CD8-positive, alpha-beta memory T cell (primary cell): ENCODE measurements at regions not wholly inside any gene's neighbourhood (a gene's known extent, or its start where the extent isn't known, plus 50 kb on each side); places are given as distances from the start of the nearest gene placed in this dataset.

Experiments
- CTCF ChIA-PET: fragments of 350-600 bp; sonication (Branson Sonifier 250); formaldehyde crosslinking; loops from one replicate; lab custom pipeline; 2021; ENCODE audit warnings: antibody characterized with exemption; lab: Charles Lee
- POLR2A ChIA-PET: fragments of 350-600 bp; sonication (Branson Sonifier 250); formaldehyde crosslinking; loops from one replicate; lab custom pipeline; 2021; ENCODE audit warnings: antibody characterized with exemption; lab: Charles Lee
- DNase-seq, 5 donors: peaks; one replicate each; pipeline versions ENCODE4 v3.0.0 to v3.0.0-alpha.2; 2020 to 2022; ENCODE audit warnings: mixed read lengths in 1 of 5
- H3K27ac ChIP-seq: one replicate; pipeline ENCODE4 v1.7.0; 2013; ENCODE audit warnings: low read depth, mild to moderate bottlenecking, low read length, moderate library complexity
- H3K27me3 ChIP-seq: 2 replicates; pipeline ENCODE4 v1.7.0; 2013; ENCODE audit warnings: low read length, mild to moderate bottlenecking; ENCODE audit not compliant: insufficient read depth, poor library complexity, severe bottlenecking
- H3K36me3 ChIP-seq: 2 replicates; pipeline ENCODE4 v1.7.0; 2013; ENCODE audit warnings: mild to moderate bottlenecking, low read length, moderate library complexity; ENCODE audit not compliant: insufficient read depth
- H3K4me1 ChIP-seq: 2 replicates; pipeline ENCODE4 v1.7.0; 2013; ENCODE audit warnings: mild to moderate bottlenecking, low read length, moderate library complexity; ENCODE audit not compliant: insufficient read depth
- H3K4me3 ChIP-seq: 2 replicates; pipeline ENCODE4 v1.7.0; 2013; ENCODE audit warnings: mild to moderate bottlenecking, low read length
- H3K9me3 ChIP-seq: 2 replicates; pipeline ENCODE4 v1.7.0; 2013; ENCODE audit warnings: mild to moderate bottlenecking, low read length
- H3K27ac Mint-ChIP-seq, 8 donors: one replicate each; pipeline ENCODE4 v1.8.0; 2020 to 2021; ENCODE audit warnings: mixed read lengths in 8 of 8, mild to moderate bottlenecking in 6 of 8, inconsistent platforms in 3 of 8, moderate library complexity in 3 of 8
- H3K27me3 Mint-ChIP-seq, 2 donors: one replicate each; pipeline ENCODE4 v1.8.0; 2020 to 2021; ENCODE audit warnings: mixed read lengths in 2 of 2, mild to moderate bottlenecking in 1 of 2, moderate library complexity in 1 of 2
- H3K36me3 Mint-ChIP-seq, 3 donors: one replicate each; pipeline ENCODE4 v1.8.0; 2020 to 2021; ENCODE audit warnings: mixed read lengths in 3 of 3, inconsistent platforms in 1 of 3, mild to moderate bottlenecking in 1 of 3
- H3K4me1 Mint-ChIP-seq, 3 donors: one replicate each; pipeline ENCODE4 v1.8.0; 2020 to 2021; ENCODE audit warnings: mixed read lengths in 3 of 3, inconsistent platforms in 1 of 3, mild to moderate bottlenecking in 1 of 3
- H3K4me3 Mint-ChIP-seq, 7 donors: one replicate each; pipeline ENCODE4 v1.8.0; 2020 to 2021; ENCODE audit warnings: mixed read lengths in 7 of 7, mild to moderate bottlenecking in 6 of 7, moderate library complexity in 4 of 7, inconsistent platforms in 2 of 7
- H3K9me3 Mint-ChIP-seq, 5 donors: one replicate each; pipeline ENCODE4 v1.8.0; 2020 to 2022; ENCODE audit warnings: mixed read lengths in 5 of 5, mild to moderate bottlenecking in 3 of 5, moderate library complexity in 2 of 5, inconsistent platforms in 1 of 5

DNA sequence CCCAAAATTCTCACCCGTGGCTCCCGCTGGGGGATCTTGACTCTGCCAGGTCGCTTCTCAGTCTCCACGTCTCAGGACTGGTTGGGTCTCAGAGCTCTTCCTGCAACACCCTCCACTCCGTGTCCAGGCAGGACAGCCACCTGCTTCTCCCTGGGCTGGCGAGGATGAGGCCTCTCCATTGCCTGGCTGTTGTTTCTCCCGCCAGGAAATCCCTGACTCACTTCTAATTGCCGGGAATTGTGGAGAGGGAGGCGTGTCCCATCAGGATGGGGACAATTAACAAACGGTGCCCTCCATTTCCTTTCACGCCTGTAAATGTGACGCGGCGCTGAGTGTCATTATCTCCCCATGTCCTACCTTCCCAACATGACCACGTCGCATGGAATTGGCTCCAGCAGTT, 204.5 kb downstream of the RBFOX3 start:
- Mint-ChIP-seq H3K9me3 (peaks cover 0 to 2% (median 0%) of the 10 kb centered on the region in 5 donors), H3K4me1 (peaks cover 2% of the 10 kb centered on the region in 3 donors), H3K27me3 (peaks cover 32 to 55% of the 10 kb centered on the region in 2 donors), H3K36me3 (no peaks in the 10 kb centered on the region), H3K27ac (no peak overlapping the region), H3K4me3 (no peak overlapping the region)
- Histone ChIP-seq H3K9me3 (no peaks in the 10 kb centered on the region), H3K36me3 (no peaks in the 10 kb centered on the region), H3K4me3 (no peak overlapping the region), H3K27me3 (no peaks in the 10 kb centered on the region), H3K4me1 (no peaks in the 10 kb centered on the region), H3K27ac (no peak overlapping the region)
- ChIA-PET CTCF (no interaction called here), POLR2A (no interaction called here)
- no peak for DNase-seq

DNA sequence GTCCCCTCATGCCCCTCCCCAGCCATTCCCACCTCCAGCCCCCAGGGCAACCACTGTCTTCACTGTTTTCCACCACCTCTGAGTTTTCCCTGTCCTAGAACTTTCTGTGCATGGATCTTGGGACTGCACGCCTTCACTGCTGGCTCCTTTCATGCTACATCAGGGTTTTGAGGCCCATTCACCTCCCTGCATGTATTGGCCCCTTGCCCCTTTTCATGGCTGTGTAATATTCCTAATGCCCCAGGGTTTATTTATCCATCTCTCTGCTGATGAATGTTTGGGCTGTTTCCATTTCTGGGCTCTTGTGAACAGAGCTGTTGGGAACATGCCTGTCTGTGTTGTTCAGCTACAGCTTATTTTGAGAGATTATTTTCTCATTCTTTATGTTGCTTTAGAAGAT, 205.0 kb downstream of the RBFOX3 start:
- Histone ChIP-seq H3K4me3 (no peak overlapping the region), H3K27ac (no peak overlapping the region), H3K9me3 (no peaks in the 10 kb centered on the region), H3K36me3 (no peaks in the 10 kb centered on the region), H3K27me3 (no peaks in the 10 kb centered on the region), H3K4me1 (peaks cover 2% of the 10 kb centered on the region)
- no peak overlapping the region for H3K27ac Mint-ChIP-seq
- peaks cover 0 to 2% (median 0%) of the 10 kb centered on the region in 5 donors for H3K9me3 Mint-ChIP-seq
- peaks cover 7% of the 10 kb centered on the region in 3 donors for H3K4me1 Mint-ChIP-seq
- ChIA-PET CTCF (interaction anchor here (1.2 to 2.2 kb wide), 2 partner anchors 12 to 14 kb away, joined by 5 to 6 read pairs; no protein-coding TSS in a partner anchor), POLR2A (no interaction called here)
- no peak overlapping the region for H3K4me3 Mint-ChIP-seq
- DNase-seq: no peak
- peaks cover 37 to 60% of the 10 kb centered on the region in 2 donors for H3K27me3 Mint-ChIP-seq
- no peaks in the 10 kb centered on the region for H3K36me3 Mint-ChIP-seq

DNA sequence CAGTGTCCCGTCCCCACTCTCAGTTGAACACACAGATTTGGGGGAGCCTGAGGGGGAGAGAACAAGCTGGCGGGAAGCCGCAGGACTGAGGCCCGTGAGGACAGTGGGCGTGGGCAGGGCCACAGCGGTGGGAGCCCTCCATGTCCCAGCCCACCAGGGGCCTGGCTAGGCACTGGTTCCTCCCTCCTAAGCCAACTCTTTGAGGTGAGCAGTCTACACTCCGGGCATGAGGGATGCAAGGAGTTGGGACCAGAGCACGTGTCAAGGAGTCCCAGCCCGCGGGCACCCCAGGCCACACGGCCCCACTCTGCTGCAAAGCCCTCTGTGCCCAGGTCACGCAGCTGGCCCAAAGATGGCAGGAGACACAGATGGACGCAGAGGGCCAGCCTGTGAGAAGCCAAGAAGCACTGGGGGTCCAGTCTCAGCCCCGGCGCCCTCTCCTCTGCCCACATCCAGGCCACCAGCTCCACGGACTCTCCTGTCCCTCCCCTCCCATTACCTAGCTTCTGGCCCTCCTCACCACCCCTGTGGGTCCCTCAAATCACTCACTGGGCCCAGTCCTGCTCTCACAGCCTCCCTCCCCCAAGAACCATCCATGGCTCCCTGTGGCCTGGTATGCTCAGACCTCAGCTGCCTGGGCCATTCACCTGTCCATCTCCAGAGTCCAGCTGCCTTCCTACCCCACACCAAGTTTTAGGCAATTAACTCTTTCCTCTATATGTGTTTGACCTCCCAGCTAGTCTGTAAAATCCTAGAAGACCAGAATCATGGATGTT, 206.5 kb downstream of the RBFOX3 start:
- H3K27ac Mint-ChIP-seq: no peak overlapping the region
- H3K27me3 ChIP-seq: peaks cover 10% of the 10 kb centered on the region
- peaks cover 0 to 2% (median 0%) of the 10 kb centered on the region in 5 donors for H3K9me3 Mint-ChIP-seq
- peaks cover 12 to 13% (median 13%) of the 10 kb centered on the region in 3 donors for H3K4me1 Mint-ChIP-seq
- peaks cover 38 to 70% of the 10 kb centered on the region in 2 donors for H3K27me3 Mint-ChIP-seq
- no peaks in the 10 kb centered on the region for H3K9me3 ChIP-seq
- no peak overlapping the region for H3K4me3 ChIP-seq
- H3K36me3 ChIP-seq: no peaks in the 10 kb centered on the region
- no peak for DNase-seq
- no peaks in the 10 kb centered on the region for H3K36me3 Mint-ChIP-seq
- CTCF ChIA-PET: interaction anchor here (1.2 to 2.2 kb wide), 3 partner anchors 11 to 13 kb away, joined by 4 to 6 read pairs (median 5); no protein-coding TSS in a partner anchor
- H3K4me3 Mint-ChIP-seq: no peak overlapping the region
- H3K4me1 ChIP-seq: peaks cover 8% of the 10 kb centered on the region
- POLR2A ChIA-PET: no interaction called here
- H3K27ac ChIP-seq: no peak overlapping the region

DNA sequence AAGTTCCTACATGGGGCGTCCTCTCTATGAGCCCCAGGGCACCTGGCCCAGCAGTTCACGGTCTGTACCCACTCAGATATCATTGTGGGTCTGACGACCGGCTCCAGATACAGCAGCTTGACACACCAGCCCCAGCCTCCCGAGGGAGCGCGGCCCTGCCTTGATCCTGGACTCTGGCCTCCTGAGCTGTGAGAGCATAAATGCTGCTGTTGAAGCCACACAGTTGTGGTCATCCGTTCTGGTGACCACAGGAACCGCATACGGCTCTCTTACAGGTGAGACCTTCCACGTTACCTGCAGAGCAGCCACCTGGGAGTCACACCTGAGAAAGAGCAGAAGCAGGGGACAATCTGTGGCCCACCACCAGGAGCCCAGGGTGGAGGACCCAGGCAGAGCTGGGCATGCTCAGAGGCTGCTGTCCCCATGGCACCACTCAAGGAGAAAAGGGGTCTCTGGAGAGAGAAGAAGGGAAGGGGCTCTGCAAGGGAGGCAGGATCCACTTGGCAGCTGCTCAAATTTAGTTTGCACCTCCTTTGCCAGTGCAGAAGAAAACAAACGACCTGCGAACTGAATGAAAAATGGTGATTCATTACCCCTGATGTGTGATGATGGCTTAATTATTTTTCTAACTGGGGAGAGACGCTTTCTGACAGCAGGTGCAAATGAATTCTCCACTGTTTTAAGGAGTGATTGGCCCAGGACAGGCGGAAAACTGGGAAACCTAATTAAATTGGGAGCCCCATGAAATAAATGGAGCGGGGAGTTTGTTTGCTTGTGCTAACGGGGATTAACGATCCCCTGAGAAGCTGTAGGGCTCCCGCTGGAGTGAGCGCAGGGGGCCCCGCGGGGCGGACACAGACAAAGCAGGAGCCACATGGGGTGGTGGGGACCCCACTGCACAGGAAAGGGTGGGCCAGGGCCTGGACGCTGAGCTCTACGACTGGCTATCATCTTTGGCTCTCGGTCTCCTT, 208.9 kb downstream of the RBFOX3 start:
- Mint-ChIP-seq H3K4me1 (peaks cover 12 to 13% (median 13%) of the 10 kb centered on the region in 3 donors), H3K4me3 (peak overlapping the region in 4 of 7 donors; percentile 51 to 84 (median 66)), H3K27me3 (peaks cover 36 to 67% of the 10 kb centered on the region in 2 donors), H3K36me3 (no peaks in the 10 kb centered on the region), H3K9me3 (peaks cover 0 to under 1% (median 0%) of the 10 kb centered on the region in 5 donors), H3K27ac (peak overlapping the region in 1 of 8 donors; percentile 84)
- Histone ChIP-seq H3K27me3 (peaks cover 10% of the 10 kb centered on the region), H3K36me3 (no peaks in the 10 kb centered on the region), H3K4me3 (no peak overlapping the region), H3K9me3 (no peaks in the 10 kb centered on the region), H3K4me1 (peaks cover 8% of the 10 kb centered on the region), H3K27ac (no peak overlapping the region)
- CTCF ChIA-PET: interaction anchor here (1.2 to 3.1 kb wide), 3 partner anchors 8 to 314 kb away, joined by 3 to 29 read pairs (median 3); no protein-coding TSS in a partner anchor
- no peak for DNase-seq
- POLR2A ChIA-PET: no interaction called here

DNA sequence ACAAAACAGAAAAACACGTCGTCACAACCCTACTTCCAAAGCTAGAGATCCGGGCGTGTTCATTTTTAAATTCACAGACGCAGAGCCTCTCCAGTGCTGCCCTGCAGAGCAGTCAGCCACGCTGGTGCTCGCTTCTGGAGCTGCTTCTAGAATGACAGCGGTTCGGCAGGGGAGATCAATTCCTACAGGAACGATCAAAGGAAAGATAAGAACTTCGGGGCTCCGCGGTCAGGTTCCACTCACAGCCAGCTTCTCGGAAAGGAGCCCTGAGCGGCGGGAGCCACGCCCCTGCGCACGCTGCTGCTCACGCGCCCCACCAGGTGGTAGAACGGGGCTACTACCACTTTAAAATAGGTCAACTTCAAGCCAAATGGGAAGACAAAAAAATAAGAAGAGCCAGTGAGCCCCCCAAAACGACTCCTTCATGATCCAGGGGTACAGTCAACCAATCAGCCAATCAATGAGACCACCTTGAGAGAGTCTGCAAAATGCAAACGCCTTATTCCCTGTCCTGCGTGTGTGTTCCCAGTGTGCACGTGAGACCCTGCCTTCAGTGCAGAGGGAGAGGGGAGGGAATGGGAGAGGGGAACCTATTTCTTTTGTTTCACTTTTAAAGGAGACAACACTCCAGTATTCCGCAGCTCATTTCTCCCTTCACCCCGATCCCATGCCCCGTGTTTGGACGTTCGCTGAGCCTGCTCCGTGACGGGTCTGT, 209.7 kb downstream of the RBFOX3 start:
- peaks cover 10% of the 10 kb centered on the region for H3K27me3 ChIP-seq
- peak; percentile 54 to 74 (median 62) for DNase-seq
- ChIA-PET POLR2A (no interaction called here), CTCF (interaction anchor here (0.7 to 3.1 kb wide), 10 partner anchors 8 to 356 kb away, joined by 3 to 29 read pairs (median 3); partner anchors contain the start of gene ENGASE)
- H3K27ac ChIP-seq: no peak overlapping the region
- Mint-ChIP-seq H3K27ac (peak overlapping the region in 4 of 8 donors; percentile 3 to 84 (median 28)), H3K36me3 (no peaks in the 10 kb centered on the region), H3K27me3 (peaks cover 29 to 59% of the 10 kb centered on the region in 2 donors), H3K4me1 (peaks cover 12 to 13% (median 13%) of the 10 kb centered on the region in 3 donors), H3K9me3 (no peaks in the 10 kb centered on the region), H3K4me3 (peak overlapping the region; percentile 68 to 84 (median 76))
- no peaks in the 10 kb centered on the region for H3K9me3 ChIP-seq
- peaks cover 8% of the 10 kb centered on the region for H3K4me1 ChIP-seq
- peak overlapping the region; percentile 38 for H3K4me3 ChIP-seq
- no peaks in the 10 kb centered on the region for H3K36me3 ChIP-seq

DNA sequence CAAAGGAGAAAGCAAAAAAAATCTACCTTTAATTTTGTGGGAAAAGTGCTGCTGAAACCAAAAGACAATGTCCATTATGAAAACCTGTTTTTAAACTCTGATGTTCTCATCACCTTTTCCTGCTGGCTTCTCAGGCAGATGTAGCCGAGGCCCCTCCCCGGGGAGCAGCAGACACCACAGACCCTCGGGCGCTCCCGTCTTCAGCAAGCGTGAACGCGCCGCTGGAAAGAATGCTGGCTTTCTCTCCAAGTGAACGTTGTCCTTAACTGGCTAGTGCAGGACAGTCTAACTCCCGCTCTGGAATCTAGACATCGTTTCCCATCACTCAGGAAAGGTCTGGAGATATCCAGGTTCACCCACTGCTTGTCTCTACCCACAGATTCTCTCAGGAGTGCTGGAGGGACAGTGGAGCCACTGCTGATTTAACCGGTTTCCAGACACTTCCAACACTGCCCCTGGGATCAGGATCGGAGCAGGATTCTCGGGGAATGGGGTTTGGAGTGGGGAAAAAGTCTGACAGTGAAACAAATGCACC, 211.2 kb downstream of the RBFOX3 start:
- Mint-ChIP-seq H3K27ac (no peak overlapping the region), H3K4me1 (peaks cover 12 to 13% (median 13%) of the 10 kb centered on the region in 3 donors), H3K9me3 (no peaks in the 10 kb centered on the region), H3K27me3 (peaks cover 22 to 46% of the 10 kb centered on the region in 2 donors), H3K36me3 (no peaks in the 10 kb centered on the region), H3K4me3 (no peak overlapping the region)
- CTCF ChIA-PET: no interaction called here
- Histone ChIP-seq H3K9me3 (no peaks in the 10 kb centered on the region), H3K27ac (no peak overlapping the region), H3K27me3 (peaks cover 15% of the 10 kb centered on the region), H3K4me3 (no peak overlapping the region), H3K36me3 (no peaks in the 10 kb centered on the region), H3K4me1 (peaks cover 8% of the 10 kb centered on the region)
- DNase-seq: no peak
- POLR2A ChIA-PET: no interaction called here

DNA sequence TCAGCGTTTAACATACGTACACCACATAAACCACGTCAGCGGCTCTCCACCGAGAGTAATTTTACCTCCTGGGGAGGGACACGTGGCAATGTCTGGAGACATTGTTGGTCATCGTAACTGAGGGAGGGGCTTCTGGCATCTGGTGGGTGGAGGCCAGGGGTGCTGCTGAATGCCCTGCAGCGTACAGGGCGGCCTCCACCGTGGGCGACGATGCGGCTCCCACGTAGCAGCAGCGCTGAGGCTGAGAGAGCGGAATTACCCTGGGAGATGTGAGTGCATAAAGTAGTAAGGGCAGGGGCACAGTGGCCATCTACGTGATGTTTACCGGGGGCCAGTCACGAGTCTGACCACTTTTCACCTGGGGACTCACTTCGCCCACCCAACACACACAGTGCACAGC, 212.4 kb downstream of the RBFOX3 start:
- Mint-ChIP-seq H3K9me3 (no peaks in the 10 kb centered on the region), H3K27ac (no peak overlapping the region), H3K4me1 (peaks cover 12 to 19% (median 18%) of the 10 kb centered on the region in 3 donors), H3K4me3 (no peak overlapping the region), H3K36me3 (no peaks in the 10 kb centered on the region), H3K27me3 (peaks cover 27 to 54% of the 10 kb centered on the region in 2 donors)
- Histone ChIP-seq H3K36me3 (no peaks in the 10 kb centered on the region), H3K9me3 (no peaks in the 10 kb centered on the region), H3K4me1 (peaks cover 8% of the 10 kb centered on the region), H3K4me3 (no peak overlapping the region), H3K27me3 (peaks cover 18% of the 10 kb centered on the region), H3K27ac (no peak overlapping the region)
- no peak for DNase-seq
- CTCF ChIA-PET: no interaction called here
- POLR2A ChIA-PET: no interaction called here
